ENCODE measurements at regions not wholly inside any gene's neighbourhood (a gene's known extent, or its start where the extent isn't known, plus 50 kb on each side); places are given as distances from the start of the nearest gene placed in this dataset.
A peak's percentile ranks its signal among the peaks of the same experiment; 100 is the strongest.

GRCh38 chr14:44370727-44371126 is 136.4 kb downstream of the FSCB start (continued):
- no peak for TF ChIP-seq REST (IDR thresholded peaks at IDR 0.05; ENCODE audit: unreplicated experiment)
- no peak for TF ChIP-seq ZNF114 (CRISPR knock-in tag; IDR thresholded peaks at IDR 0.05)

- peaks cover 9% of the 10 kb centered on the region; the same call in 2 of the 3 replicates for H3K9me3 Mint-ChIP-seq
- Histone ChIP-seq H3K4me3 (no peak overlapping the region), H3K36me3 (ENCODE audit: insufficient read depth) (peaks cover 4% of the 10 kb centered on the region; the same call in 1 of the 2 replicates), H3K9me2 (ENCODE audit: insufficient read depth) (no peaks in the 10 kb centered on the region), H3K27me3 (ENCODE audit: insufficient read depth) (no peaks in the 10 kb centered on the region), H3F3A (replicated peaks; ENCODE audit: low read depth) (no peaks in the 10 kb centered on the region), H3K79me2 (replicated peaks; ENCODE audit: insufficient read depth) (no peaks in the 10 kb centered on the region), H3K4me2 (no peak overlapping the region), H3K4me1 (ENCODE audit: insufficient read depth) (no peaks in the 10 kb centered on the region), H4K20me1 (replicated peaks; ENCODE audit: insufficient read depth) (no peaks in the 10 kb centered on the region), H3K27ac (ENCODE audit: low read depth) (no peak overlapping the region), H2AFZ (no peak overlapping the region)
- no peak overlapping the region for H3K4me3 Mint-ChIP-seq
- peaks cover 4% of the 10 kb centered on the region; the same call in 1 of the 3 replicates for H3K36me3 Mint-ChIP-seq (ENCODE audit: low read depth)
- no peak for ATAC-seq
- peak; percentile 8 for DNase-seq (ENCODE audit: low spot score)
- TF ChIP-seq CTCF (conservative IDR thresholded peaks at IDR 0.05; ENCODE audit: low read depth in 2 of 2): peak; percentile 40 to 63
- no peak for TF ChIP-seq JUNB (IDR thresholded peaks at IDR 0.05; ENCODE audit: unreplicated experiment)
- no peak for TF ChIP-seq ZNF331 (CRISPR knock-in tag; IDR thresholded peaks at IDR 0.05; ENCODE audit: low read depth)
- H3K27me3 Mint-ChIP-seq (ENCODE audit: insufficient read depth, low read depth, poor library complexity): no peaks in the 10 kb centered on the region
- no peaks in the 10 kb centered on the region for H3K4me1 Mint-ChIP-seq
- H3K27ac Mint-ChIP-seq: no peak overlapping the region
Measured at GRCh38 chr14:44369401-44370123, 137.5 kb downstream of the FSCB start.

DNA sequence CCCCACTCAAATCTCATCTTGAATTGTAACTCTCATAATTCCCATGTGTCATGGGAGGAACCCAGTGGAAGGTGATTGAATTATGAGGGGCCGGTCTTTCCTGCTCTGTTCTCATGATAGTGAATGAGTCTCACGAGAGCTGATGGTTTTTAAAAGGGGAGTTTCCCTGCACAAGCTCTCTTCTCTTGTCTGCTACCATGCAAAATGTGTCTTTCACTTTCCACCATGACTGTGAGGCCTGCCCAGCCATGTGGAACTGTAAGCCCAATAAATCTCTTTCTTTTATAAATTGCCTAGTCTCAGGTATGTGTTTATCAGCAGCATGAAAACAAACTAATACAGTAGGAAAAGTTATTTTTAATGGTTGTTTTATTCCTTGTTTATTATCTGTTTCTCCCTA is 146.0 kb downstream of the FSCB start:
- Histone ChIP-seq H3K9me2 (ENCODE audit: insufficient read depth) (peaks cover 3% of the 10 kb centered on the region; the same call in 1 of the 2 replicates), H3K4me1 (ENCODE audit: insufficient read depth) (no peaks in the 10 kb centered on the region), H3K4me3 (no peak overlapping the region), H3K27ac (ENCODE audit: low read depth) (no peak overlapping the region), H3K4me2 (no peak overlapping the region), H2AFZ (no peak overlapping the region), H3K79me2 (replicated peaks; ENCODE audit: insufficient read depth) (no peaks in the 10 kb centered on the region), H3K27me3 (ENCODE audit: insufficient read depth) (no peaks in the 10 kb centered on the region), H4K20me1 (replicated peaks; ENCODE audit: insufficient read depth) (no peaks in the 10 kb centered on the region), H3F3A (replicated peaks; ENCODE audit: low read depth) (no peaks in the 10 kb centered on the region), H3K36me3 (ENCODE audit: insufficient read depth) (no peaks in the 10 kb centered on the region)
- DNase-seq (ENCODE audit: low spot score) (no peak), ATAC-seq (no peak)
- no peaks in the 10 kb centered on the region for H3K27me3 Mint-ChIP-seq (ENCODE audit: insufficient read depth, low read depth, poor library complexity)
- H3K4me1 Mint-ChIP-seq: no peaks in the 10 kb centered on the region
- H3K36me3 Mint-ChIP-seq (ENCODE audit: low read depth): no peaks in the 10 kb centered on the region
- no peak overlapping the region for H3K4me3 Mint-ChIP-seq
- H3K9me3 Mint-ChIP-seq: no peaks in the 10 kb centered on the region
- no peak overlapping the region for H3K27ac Mint-ChIP-seq
- TF ChIP-seq POLR2AphosphoS5 (IDR thresholded peaks at IDR 0.05; ENCODE audit: low read depth) (no peak), EZH2phosphoT487 (IDR thresholded peaks at IDR 0.05; ENCODE audit: unreplicated experiment) (no peak)
- TF ChIP-seq, protein P1, sequence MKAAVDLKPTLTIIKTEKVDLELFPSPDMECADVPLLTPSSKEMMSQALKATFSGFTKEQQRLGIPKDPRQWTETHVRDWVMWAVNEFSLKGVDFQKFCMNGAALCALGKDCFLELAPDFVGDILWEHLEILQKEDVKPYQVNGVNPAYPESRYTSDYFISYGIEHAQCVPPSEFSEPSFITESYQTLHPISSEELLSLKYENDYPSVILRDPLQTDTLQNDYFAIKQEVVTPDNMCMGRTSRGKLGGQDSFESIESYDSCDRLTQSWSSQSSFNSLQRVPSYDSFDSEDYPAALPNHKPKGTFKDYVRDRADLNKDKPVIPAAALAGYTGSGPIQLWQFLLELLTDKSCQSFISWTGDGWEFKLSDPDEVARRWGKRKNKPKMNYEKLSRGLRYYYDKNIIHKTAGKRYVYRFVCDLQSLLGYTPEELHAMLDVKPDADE (IDR thresholded peaks at IDR 0.05): no peak

All from GM23338 (cell line).